GM12878 (cell line): ENCODE measurements at regions not wholly inside any gene's neighbourhood (a gene's known extent, or its start where the extent isn't known, plus 50 kb on each side); places are given as distances from the start of the nearest gene placed in this dataset.

Source experiments
- ATAC-seq: fragments of 200-7000 bp; cut with Tn5 transposase; 3 replicates; pipeline ENCODE4 v1.9.1; 2020; ENCODE audit warnings: mild to moderate bottlenecking, moderate library complexity
- BruUV-seq: library from RNA; stranded (reverse); fragments of 400-500 nt; replicated peaks from 2 replicates; lab custom pipeline; 2021; lab: Mats Ljungman, UMichigan
- CTCF ChIA-PET: fragments of 300-600 bp; sonication (Branson Sonifier 250); formaldehyde crosslinking; extraction: SDS; loops from one replicate; lab custom pipeline; 2021; ENCODE audit warnings: inconsistent platforms; lab: Yijun Ruan, JAX
- POLR2A ChIA-PET: fragments of 350-600 bp; formaldehyde crosslinking; extraction: SDS; loops from one replicate; lab custom pipeline; 2021; ENCODE audit warnings: inconsistent platforms; lab: Charles Lee
- RAD21 ChIA-PET: fragments of 300-600 bp; sonication (Branson Sonifier 250); formaldehyde crosslinking; loops from one replicate; lab custom pipeline; 2023; ENCODE audit warnings: antibody characterized with exemption; ENCODE audit not compliant: unreplicated experiment; lab: Charles Lee
- SMC1A ChIA-PET: fragments of 300-600 bp; sonication (Branson Sonifier 250); formaldehyde crosslinking; loops from one replicate; lab custom pipeline; 2023; ENCODE audit not compliant: unreplicated experiment, uncharacterized antibody; lab: Charles Lee
- DNase-seq: peaks from one replicate; pipeline ENCODE4 v3.0.0-alpha.2; 2011; ENCODE audit warnings: low read depth, low spot score
- FAIRE-seq: peaks from 3 replicates; lab custom pipeline; 2011; peaks lifted over from hg19 to GRCh38; lab: Jason Lieb, UNC
- H2AFZ ChIP-seq: 2 replicates; pipeline ENCODE4 v1.6.0; 2011; ENCODE audit warnings: low read depth, low read length, control low read depth; ENCODE audit not compliant: control insufficient read depth
- H3K27ac ChIP-seq: 2 replicates; pipeline ENCODE4 v1.5.1; 2011; ENCODE audit warnings: control low read depth; ENCODE audit not compliant: control insufficient read depth, insufficient read depth
- H3K27me3 ChIP-seq, 2 experiments: replicated peaks in 1 of 2; 2 replicates each; pipeline versions ENCODE4 v1.6.0 to v1.6.1; 2011; ENCODE audit warnings: low read length in 1 of 2; ENCODE audit not compliant: control insufficient read depth in 2 of 2, insufficient read depth in 2 of 2
- H3K36me3 ChIP-seq, 2 experiments: 2 replicates each; pipeline ENCODE4 v1.5.1; 2011; ENCODE audit warnings: low read length in 1 of 2; ENCODE audit not compliant: control insufficient read depth in 2 of 2, insufficient read depth in 2 of 2
- H3K4me1 ChIP-seq: 2 replicates; pipeline ENCODE4 v1.6.1; 2011; ENCODE audit warnings: mild to moderate bottlenecking, low read length, moderate library complexity, mixed read lengths; ENCODE audit not compliant: control insufficient read depth, insufficient read depth
- H3K4me2 ChIP-seq: 2 replicates; pipeline ENCODE4 v1.6.0; 2011; ENCODE audit warnings: control low read depth; ENCODE audit not compliant: control insufficient read depth, insufficient read depth
- H3K4me3 ChIP-seq: fragments of 200-600 bp; sonication (generic); 2 replicates; pipeline ENCODE4 v1.5.1; 2016
- H3K79me2 ChIP-seq: 2 replicates; pipeline ENCODE4 v1.6.0; 2011; ENCODE audit warnings: low read length; ENCODE audit not compliant: control insufficient read depth, insufficient read depth
- H3K9ac ChIP-seq: 2 replicates; pipeline ENCODE4 v1.8.0; 2011; ENCODE audit warnings: low read length, control low read depth, mixed read lengths; ENCODE audit not compliant: control insufficient read depth, insufficient read depth
- H3K9me3 ChIP-seq: replicated peaks from 3 replicates; pipeline ENCODE4 v1.5.1; 2011; ENCODE audit warnings: mild to moderate bottlenecking, low read length; ENCODE audit not compliant: control insufficient read depth, insufficient read depth
- H4K20me1 ChIP-seq: 2 replicates; pipeline ENCODE4 v1.6.0; 2011; ENCODE audit not compliant: control insufficient read depth, insufficient read depth
- ATF7 ChIP-seq: fragments of 450-650 bp; IDR thresholded peaks from 2 replicates; pipeline ENCODE4 v1.6.1; 2016; ENCODE audit warnings: low read depth, mild to moderate bottlenecking
- BMI1 ChIP-seq: fragments of 450-650 bp; IDR thresholded peaks from 2 replicates; pipeline ENCODE4 v1.6.1; 2016; ENCODE audit warnings: mild to moderate bottlenecking, moderate library complexity, borderline replicate concordance
- GATAD2B ChIP-seq: fragments of 450-650 bp; conservative IDR thresholded peaks from 2 replicates; pipeline ENCODE4 v1.6.1; 2017; ENCODE audit warnings: low read depth, mild to moderate bottlenecking, moderate library complexity
- HDGF ChIP-seq: fragments of 450-650 bp; IDR thresholded peaks from 2 replicates; pipeline ENCODE4 v1.6.1; 2016; ENCODE audit warnings: antibody characterized with exemption
- JUNB ChIP-seq: IDR thresholded peaks from 2 replicates; pipeline ENCODE4 v1.6.1; 2016; ENCODE audit warnings: antibody characterized with exemption, mild to moderate bottlenecking
- JUND ChIP-seq: IDR thresholded peaks from 2 replicates; pipeline ENCODE4 v1.6.1; 2012; ENCODE audit warnings: low read depth, mild to moderate bottlenecking, low read length, improper control_type of control experiment, moderate library complexity
- MEF2B ChIP-seq: fragments of 450-650 bp; IDR thresholded peaks from 2 replicates; pipeline ENCODE4 v1.6.1; 2018; ENCODE audit warnings: mild to moderate bottlenecking, moderate library complexity; ENCODE audit not compliant: partially characterized antibody, poor library complexity, severe bottlenecking
- NFYA ChIP-seq: IDR thresholded peaks from 2 replicates; pipeline ENCODE4 v1.6.1; 2011; ENCODE audit warnings: low read depth, mild to moderate bottlenecking, low read length, improper control_type of control experiment, borderline replicate concordance
- NRF1 ChIP-seq: conservative IDR thresholded peaks from 2 replicates; pipeline ENCODE4 v1.6.1; 2011; ENCODE audit warnings: mild to moderate bottlenecking, low read depth, low read length, improper control_type of control experiment
- SMAD5 ChIP-seq: IDR thresholded peaks from 2 replicates; pipeline ENCODE4 v1.6.1; 2016; ENCODE audit warnings: antibody characterized with exemption, low read depth
- SMARCA5 ChIP-seq: fragments of 450-650 bp; IDR thresholded peaks from 2 replicates; pipeline ENCODE4 v1.6.1; 2017; ENCODE audit warnings: mild to moderate bottlenecking
- SMC3 ChIP-seq: IDR thresholded peaks from 2 replicates; pipeline ENCODE4 v1.6.1; 2011; ENCODE audit warnings: low read length, improper control_type of control experiment, borderline replicate concordance
- SRF ChIP-seq, 2 experiments: IDR thresholded peaks; 2 replicates each; pipeline ENCODE4 v1.6.1; 2011; ENCODE audit warnings: low read depth in 2 of 2, low read length in 2 of 2, mild to moderate bottlenecking in 1 of 2, moderate library complexity in 1 of 2
- TCF3 ChIP-seq: IDR thresholded peaks from 2 replicates; pipeline ENCODE4 v1.6.1; 2012; ENCODE audit warnings: low read depth, mild to moderate bottlenecking, low read length, borderline replicate concordance; ENCODE audit not compliant: insufficient read depth
- WRNIP1 ChIP-seq: IDR thresholded peaks from 2 replicates; pipeline ENCODE4 v1.6.1; 2011; ENCODE audit warnings: low read depth, low read length, improper control_type of control experiment, borderline replicate concordance
- ZNF24 ChIP-seq: fragments of 450-650 bp; IDR thresholded peaks from 2 replicates; pipeline ENCODE4 v1.6.1; 2017; ENCODE audit warnings: antibody characterized with exemption, mild to moderate bottlenecking
- ZNF622 ChIP-seq: fragments of 450-650 bp; IDR thresholded peaks from 2 replicates; pipeline ENCODE4 v1.6.1; 2017; ENCODE audit warnings: mild to moderate bottlenecking, inconsistent platforms
- ZSCAN29 ChIP-seq: fragments of 450-650 bp; IDR thresholded peaks from 2 replicates; pipeline ENCODE4 v1.6.1; 2017; ENCODE audit warnings: mild to moderate bottlenecking, moderate library complexity
- WGBS: methylation state at CpG from one replicate; pipeline ENCODE4 v1.1.6; 2016; ENCODE audit warnings: low lambda C conversion rate; ENCODE audit not compliant: insufficient replicate concordance, insufficient coverage; ENCODE audit errors: missing lambda C conversion rate; 5-methylcytosine and 5-hydroxymethylcytosine counted together
- in situ Hi-C: fragments of 300-500 bp; cut with MboI; formaldehyde crosslinking; loops from 9 replicates; pipeline ENCODE4 v1.14.3; 2018; ENCODE audit warnings: mixed read lengths
- intact Hi-C: fragments of 100-400 bp; cut with micrococcal nuclease; formaldehyde crosslinking; loops from one replicate; pipeline ENCODE4 v1.14.2; 2022; ENCODE audit not compliant: unreplicated experiment
- TF ChIP-seq, protein P1 (sequence below): fragments of 450-650 bp; IDR thresholded peaks from 2 replicates; pipeline ENCODE4 v1.6.1; 2017; ENCODE audit warnings: low read depth, mild to moderate bottlenecking, moderate library complexity
- TF ChIP-seq, protein P2 (sequence below): IDR thresholded peaks from 2 replicates; pipeline ENCODE4 v1.6.1; 2011; ENCODE audit warnings: low read depth, mild to moderate bottlenecking, low read length, moderate library complexity, borderline replicate concordance; ENCODE audit errors: extremely low read depth
- TF ChIP-seq, protein P3 (sequence below), 3 experiments: IDR thresholded peaks in 2 of 3; conservative IDR thresholded peaks in 1 of 3; 2 replicates each; pipeline ENCODE4 v1.5.1; 2011; ENCODE audit warnings: low read depth in 3 of 3, low read length in 3 of 3, mild to moderate bottlenecking in 3 of 3, control low read depth in 2 of 3, moderate library complexity in 2 of 3, inconsistent platforms in 1 of 3, mixed read lengths in 1 of 3; ENCODE audit not compliant: control insufficient read depth in 2 of 3, insufficient read depth in 1 of 3; ENCODE audit errors: extremely low read depth in 1 of 3

DNA sequence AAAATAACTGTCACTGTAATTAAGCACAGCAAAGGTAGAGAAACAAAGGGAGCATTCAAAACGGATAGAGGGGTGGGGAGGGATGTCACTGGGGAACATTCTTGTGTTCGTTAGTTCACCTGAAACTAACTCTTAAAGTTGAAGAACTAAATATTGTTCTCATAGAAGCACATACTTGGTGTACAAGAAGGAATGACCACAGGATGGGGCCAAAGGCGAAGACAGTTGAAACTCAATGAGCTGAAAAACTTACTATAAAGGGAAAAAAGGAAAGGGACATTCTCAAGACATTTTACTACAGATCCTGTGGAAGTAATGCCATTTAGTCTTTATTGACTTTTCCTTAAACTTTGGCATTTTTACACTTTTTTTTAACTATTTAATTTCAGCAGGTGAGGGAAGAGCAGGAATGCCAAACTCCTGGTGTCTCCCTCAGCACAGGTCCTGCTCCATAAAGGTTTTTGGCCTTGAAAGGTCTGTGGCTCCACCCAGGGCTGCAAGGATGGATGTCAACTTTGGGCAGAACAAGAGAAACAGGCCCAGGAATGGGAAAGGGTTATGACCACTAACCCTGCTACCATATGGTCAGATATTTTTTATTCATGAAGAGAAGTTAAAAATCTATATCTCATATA lies 197.6 kb upstream of the RASA1 start:
- WGBS, result 5% methylated on average over 3 of the region's 3 CpGs
- Histone ChIP-seq H3K36me3 (no peaks in the 10 kb centered on the region), H3K4me1 (peaks cover 17% of the 10 kb centered on the region), H2AFZ (peak overlapping the region; percentile 9; the same call in 1 of the 2 replicates), H3K79me2 (no peaks in the 10 kb centered on the region), H3K9me3 (peaks cover 4% of the 10 kb centered on the region; the same call in 2 of the 3 replicates), H3K27ac (peak overlapping the region; percentile 17; the same call in 1 of the 2 replicates), H4K20me1 (no peaks in the 10 kb centered on the region), H3K27me3 (no peaks in the 10 kb centered on the region), H3K9ac (no peak overlapping the region; the same call in 1 of the 2 replicates), H3K4me3 (no peak overlapping the region), H3K4me2 (no peak overlapping the region)
- CTCF ChIA-PET, result interaction anchor here (0.9 to 5.4 kb wide), 30 partner anchors 10 to 342 kb away, joined by 3 to 121 read pairs (median 5); partner anchors contain the start of genes CCNH and RASA1
- intact Hi-C loops (loop anchor here (2.0 to 10.0 kb wide), 4 partner anchors 125 to 331 kb away; no protein-coding TSS in a partner anchor), in situ Hi-C loops (no loop called here)
- ATAC-seq (peak; percentile 86), DNase-seq (peak; percentile 59), FAIRE-seq (no peak)
- BruUV-seq, result no TSS peak
- POLR2A ChIA-PET, result interaction anchor here (0.6 to 2.4 kb wide), 8 partner anchors 12 to 343 kb away, joined by 3 to 10 read pairs (median 4); partner anchors contain the start of genes CCNH and RASA1
- SMC1A ChIA-PET, result interaction anchor here (0.6 to 5.5 kb wide), 54 partner anchors 10 to 342 kb away, joined by 3 to 94 read pairs (median 6); partner anchors contain the start of genes CCNH and RASA1
- RAD21 ChIA-PET, result interaction anchor here (0.6 to 3.7 kb wide), 40 partner anchors 9 to 341 kb away, joined by 3 to 70 read pairs (median 5); partner anchors contain the start of gene RASA1
- TF ChIP-seq, protein P1, sequence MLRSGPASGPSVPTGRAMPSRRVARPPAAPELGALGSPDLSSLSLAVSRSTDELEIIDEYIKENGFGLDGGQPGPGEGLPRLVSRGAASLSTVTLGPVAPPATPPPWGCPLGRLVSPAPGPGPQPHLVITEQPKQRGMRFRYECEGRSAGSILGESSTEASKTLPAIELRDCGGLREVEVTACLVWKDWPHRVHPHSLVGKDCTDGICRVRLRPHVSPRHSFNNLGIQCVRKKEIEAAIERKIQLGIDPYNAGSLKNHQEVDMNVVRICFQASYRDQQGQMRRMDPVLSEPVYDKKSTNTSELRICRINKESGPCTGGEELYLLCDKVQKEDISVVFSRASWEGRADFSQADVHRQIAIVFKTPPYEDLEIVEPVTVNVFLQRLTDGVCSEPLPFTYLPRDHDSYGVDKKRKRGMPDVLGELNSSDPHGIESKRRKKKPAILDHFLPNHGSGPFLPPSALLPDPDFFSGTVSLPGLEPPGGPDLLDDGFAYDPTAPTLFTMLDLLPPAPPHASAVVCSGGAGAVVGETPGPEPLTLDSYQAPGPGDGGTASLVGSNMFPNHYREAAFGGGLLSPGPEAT, result no peak
- TF ChIP-seq SRF (IDR thresholded peaks at IDR 0.05; ENCODE audit: low read depth in 2 of 2, low read length in 2 of 2) (no peak), SMARCA5 (no peak), SMC3 (peak; percentile 74; the same call in 1 of the 2 replicates), NFYA (no peak), GATAD2B (no peak), NRF1 (no peak), ZSCAN29 (no peak), ZNF622 (no peak), TCF3 (no peak), ATF7 (peak; percentile 14; the same call in 1 of the 2 replicates), JUNB (no peak), JUND (no peak), SMAD5 (no peak), ZNF24 (peak; percentile 46; the same call in 1 of the 2 replicates), HDGF (no peak), MEF2B (peak; percentile 68), WRNIP1 (no peak), BMI1 (no peak)
- TF ChIP-seq, protein P2, sequence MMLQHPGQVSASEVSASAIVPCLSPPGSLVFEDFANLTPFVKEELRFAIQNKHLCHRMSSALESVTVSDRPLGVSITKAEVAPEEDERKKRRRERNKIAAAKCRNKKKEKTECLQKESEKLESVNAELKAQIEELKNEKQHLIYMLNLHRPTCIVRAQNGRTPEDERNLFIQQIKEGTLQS, result no peak
- TF ChIP-seq, protein P3, sequence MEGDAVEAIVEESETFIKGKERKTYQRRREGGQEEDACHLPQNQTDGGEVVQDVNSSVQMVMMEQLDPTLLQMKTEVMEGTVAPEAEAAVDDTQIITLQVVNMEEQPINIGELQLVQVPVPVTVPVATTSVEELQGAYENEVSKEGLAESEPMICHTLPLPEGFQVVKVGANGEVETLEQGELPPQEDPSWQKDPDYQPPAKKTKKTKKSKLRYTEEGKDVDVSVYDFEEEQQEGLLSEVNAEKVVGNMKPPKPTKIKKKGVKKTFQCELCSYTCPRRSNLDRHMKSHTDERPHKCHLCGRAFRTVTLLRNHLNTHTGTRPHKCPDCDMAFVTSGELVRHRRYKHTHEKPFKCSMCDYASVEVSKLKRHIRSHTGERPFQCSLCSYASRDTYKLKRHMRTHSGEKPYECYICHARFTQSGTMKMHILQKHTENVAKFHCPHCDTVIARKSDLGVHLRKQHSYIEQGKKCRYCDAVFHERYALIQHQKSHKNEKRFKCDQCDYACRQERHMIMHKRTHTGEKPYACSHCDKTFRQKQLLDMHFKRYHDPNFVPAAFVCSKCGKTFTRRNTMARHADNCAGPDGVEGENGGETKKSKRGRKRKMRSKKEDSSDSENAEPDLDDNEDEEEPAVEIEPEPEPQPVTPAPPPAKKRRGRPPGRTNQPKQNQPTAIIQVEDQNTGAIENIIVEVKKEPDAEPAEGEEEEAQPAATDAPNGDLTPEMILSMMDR (IDR thresholded peaks at IDR 0.05 in 2 of 3, conservative IDR thresholded peaks at IDR 0.05 in 1 of 3; ENCODE audit: control insufficient read depth in 2 of 3, extremely low read depth in 1 of 3, insufficient read depth in 1 of 3, low read depth in 3 of 3, low read length in 3 of 3), result peak; percentile 47 to 62 (median 49); a peak in 4 of 6 replicates
